NCI-H82 (cell line): ENCODE measurements at regions not wholly inside any gene's neighbourhood (a gene's known extent, or its start where the extent isn't known, plus 50 kb on each side); places are given as distances from the start of the nearest gene placed in this dataset.
"Not testable (repeated sequence)": the region's sequence is repeated elsewhere in the genome, so short reads cannot be mapped to it uniquely, and the experiment has no call there.

Experiments
- DNase-seq: peaks from one replicate; lab custom pipeline; 2025; lab: John Stamatoyannopoulos, UW

- not testable (repeated sequence) for DNase-seq
Observed at GRCh38 chr1:149635290-149635899, 51.7 kb downstream of the PPIAL4C start.

GRCh38 chr1:149636286-149637122 lies 52.9 kb downstream of the PPIAL4C start:
- peak; percentile 98 for DNase-seq

DNA sequence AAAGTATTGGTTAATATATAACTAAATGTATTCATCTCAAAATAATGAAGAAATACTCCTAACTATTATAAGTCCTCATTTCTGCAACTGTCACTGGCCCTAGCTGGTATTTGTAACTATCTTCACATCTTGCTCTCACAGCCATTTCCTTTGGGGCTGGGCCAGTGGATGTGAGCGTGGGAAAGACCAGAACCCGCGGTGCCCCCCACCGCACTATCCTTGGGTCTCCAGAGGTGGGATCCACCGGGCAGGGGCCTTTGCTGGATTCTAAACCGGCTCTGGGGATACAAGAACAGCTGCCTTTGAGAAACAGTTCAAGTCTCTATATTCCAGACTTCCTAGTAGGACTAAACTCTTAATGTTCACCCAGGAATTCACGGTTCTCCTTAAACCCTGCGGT lies 54.8 kb downstream of the PPIAL4C start:
- not testable (repeated sequence) for DNase-seq

DNA sequence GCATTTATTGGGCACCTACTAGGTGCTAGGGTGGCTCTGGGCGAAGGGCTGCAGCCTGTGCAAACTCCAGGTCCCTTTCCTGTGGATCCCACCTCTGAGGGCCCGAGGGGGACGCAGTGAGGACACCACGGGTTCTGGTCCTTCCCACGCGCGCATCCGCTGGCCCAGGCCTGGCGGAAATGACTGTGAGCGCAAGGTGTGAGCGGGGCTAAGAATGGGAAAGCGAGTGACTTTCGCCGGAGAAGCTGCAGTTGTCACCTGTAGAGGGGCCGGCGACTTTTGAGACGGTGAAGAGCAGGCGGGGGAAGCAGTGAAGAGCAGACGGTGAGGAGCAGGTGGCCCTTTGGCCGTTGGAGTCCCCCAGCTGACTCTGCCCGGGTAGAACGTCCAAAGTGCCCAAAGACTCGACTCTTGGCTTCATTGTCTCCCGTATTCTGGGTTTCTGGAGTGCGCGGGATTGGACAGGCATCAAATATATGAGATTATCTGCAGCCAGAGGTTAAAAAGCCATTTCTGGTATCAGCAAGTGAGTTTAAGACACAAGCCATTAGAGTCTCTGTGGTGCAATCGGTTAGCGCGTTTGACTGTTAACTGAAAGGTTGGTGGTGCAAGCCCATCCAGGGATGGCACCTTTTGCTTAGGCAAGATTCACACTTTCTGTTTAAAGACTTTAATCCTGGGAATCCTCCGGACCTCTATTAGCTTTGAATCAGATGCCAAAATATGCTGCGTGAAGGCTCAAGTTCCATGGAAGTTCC lies 55.4 kb downstream of the PPIAL4C start:
- not testable (repeated sequence) for DNase-seq

GRCh38 chr1:149641179-149641578 lies 57.5 kb downstream of the PPIAL4C start:
- not testable (repeated sequence) for DNase-seq

DNA sequence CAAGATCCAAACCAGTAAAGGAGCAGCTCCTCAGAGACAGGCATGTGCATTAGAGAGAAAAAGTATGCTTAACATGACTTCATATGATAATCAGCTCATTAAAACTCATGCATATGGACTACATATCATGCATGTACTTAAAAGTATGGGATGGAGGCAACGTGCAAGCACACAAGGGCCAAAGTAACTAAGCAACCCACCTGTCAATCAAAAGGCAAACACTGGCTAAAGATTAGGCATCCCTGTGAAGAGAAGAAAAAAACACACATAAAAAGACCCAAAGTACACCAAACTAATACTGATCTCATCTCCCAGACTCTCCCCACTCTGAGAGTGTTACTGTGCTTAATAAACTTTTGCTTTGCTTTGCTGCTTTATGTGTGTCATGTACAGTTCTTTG lies 61.2 kb downstream of the PPIAL4C start:
- DNase-seq: not testable (repeated sequence)

- not testable (repeated sequence) for DNase-seq
Observed at GRCh38 chr1:149646360-149647017, 62.8 kb downstream of the PPIAL4C start.

DNA sequence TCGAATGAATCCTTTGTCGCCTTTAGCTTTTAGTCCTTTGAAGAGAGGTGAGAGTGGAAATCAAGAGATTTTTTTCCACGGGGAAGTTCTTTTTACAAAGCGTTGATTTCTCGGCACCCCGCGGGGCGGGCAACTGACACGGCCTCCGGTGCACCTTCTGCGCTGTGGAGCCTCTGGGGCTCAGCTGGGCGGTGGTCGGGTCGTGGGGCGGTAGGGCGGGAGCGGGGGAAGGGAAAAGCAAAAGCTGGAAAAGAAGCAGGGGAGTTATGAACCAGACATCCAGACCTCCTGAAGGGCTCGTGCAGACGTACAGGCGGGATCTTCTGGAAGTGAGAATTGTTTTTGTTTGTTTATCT lies 63.3 kb downstream of the PPIAL4C start:
- not testable (repeated sequence) for DNase-seq

DNA sequence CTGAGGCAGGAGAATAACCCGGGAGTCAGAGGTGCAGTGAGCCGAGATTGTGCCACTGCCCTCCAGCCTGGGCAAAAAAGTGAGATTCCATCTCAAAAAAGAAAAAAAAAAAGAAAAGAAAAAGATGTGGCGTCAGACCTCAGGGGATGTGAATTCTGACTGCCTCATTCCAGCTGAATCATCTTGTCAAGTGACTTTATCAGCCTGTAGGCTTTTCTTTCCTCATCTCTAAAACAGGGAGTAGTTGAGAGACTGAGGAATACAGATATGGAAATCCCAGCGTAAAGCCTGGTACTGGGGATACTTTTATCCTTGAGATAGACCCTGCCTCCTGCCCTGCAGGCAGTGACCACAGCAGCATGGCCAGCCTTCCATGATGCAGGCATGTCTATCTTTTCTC lies 74.1 kb downstream of the PPIAL4C start:
- not testable (repeated sequence) for DNase-seq

DNA sequence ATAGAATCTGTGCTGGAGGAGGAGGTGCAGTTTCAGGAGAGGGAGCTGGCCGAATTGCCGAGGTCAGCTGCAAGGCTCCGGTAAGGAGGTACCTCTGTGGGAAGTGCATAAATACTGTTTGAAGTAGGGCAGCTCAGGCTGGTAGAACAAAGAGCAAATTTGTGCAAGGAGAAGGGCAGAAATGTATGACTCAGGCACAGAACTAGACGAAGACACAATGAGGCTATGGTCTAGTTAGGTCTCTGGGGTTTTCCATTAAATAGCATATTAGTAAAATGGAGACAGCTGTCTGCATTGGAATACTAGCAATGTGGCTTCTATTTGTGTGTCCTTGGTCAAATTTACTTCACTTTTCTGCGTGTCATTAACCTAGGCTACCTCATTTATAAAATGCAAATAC lies 74.5 kb downstream of the PPIAL4C start:
- not testable (repeated sequence) for DNase-seq

GRCh38 chr1:149664624-149665023 lies 81.0 kb downstream of the PPIAL4C start:
- DNase-seq: not testable (repeated sequence)

GRCh38 chr1:149665033-149665432 lies 81.4 kb downstream of the PPIAL4C start:
- not testable (repeated sequence) for DNase-seq

DNA sequence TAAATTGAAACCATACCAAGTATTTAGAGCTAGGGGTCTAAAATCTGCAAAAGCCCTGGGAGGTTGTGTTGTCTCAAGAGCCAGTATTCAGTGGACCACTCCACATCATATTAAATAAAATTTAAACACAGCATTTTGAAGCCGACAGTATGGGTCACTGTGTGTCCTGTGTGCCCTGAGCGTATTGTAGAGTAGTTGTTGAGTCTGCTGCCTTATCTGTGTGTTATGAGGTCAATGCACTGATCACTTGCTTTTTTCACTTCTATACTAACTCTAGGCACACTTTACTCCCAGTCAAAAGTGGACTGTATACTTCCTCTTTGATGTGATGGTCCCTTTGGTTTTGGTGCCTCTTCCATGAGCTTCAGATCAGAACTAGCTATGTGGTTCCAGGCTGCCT lies 81.9 kb downstream of the PPIAL4C start:
- not testable (repeated sequence) for DNase-seq

- not testable (repeated sequence) for DNase-seq
Observed at GRCh38 chr1:149673231-149673909, 89.7 kb downstream of the PPIAL4C start.

DNA sequence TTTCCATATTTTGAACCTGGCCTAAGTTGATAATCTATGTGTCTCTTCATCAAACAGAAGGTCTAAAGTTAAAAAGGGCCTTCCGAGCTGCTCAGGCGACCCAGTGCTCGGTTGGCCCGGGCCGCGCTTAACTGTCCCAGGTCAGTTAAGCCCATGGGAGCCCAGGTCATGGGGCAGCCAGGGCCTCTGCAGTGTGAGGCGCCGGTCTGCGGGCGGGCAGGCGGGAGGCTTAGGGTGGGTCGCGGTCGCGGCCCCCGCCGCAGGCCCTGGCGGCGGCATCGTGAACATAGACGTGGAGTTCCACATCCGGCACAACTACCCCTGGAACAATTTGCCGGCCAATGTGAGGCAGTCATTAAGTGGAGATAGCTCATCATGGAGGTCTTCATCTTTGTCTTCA lies 91.3 kb downstream of the PPIAL4C start:
- DNase-seq: not testable (repeated sequence)

GRCh38 chr1:149677359-149677758 lies 93.7 kb downstream of the PPIAL4C start:
- not testable (repeated sequence) for DNase-seq

- not testable (repeated sequence) for DNase-seq
Observed at GRCh38 chr1:149686593-149687238, 95.8 kb upstream of the FCGR1A start.

DNA sequence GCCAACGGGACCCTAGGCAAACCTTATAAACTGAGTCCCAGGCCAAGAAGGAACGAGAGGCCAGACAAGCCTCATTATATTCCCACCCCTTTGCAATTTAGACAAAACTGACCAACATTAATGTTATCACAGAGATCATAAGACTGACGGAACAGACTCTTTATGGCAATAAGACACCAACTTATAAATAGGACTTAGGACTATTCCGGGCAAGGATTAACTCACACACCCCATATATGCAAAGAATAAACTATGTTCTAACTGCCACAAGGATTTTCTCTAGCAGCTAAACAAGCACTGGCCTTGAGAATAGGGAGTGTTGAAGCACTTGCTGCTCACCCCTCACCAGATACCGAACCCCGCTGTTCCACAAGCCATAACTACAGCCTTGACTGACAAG lies 91.1 kb upstream of the FCGR1A start:
- not testable (repeated sequence) for DNase-seq

GRCh38 chr1:149692804-149693539 lies 89.5 kb upstream of the FCGR1A start:
- DNase-seq: not testable (repeated sequence)

GRCh38 chr1:149695066-149695465 lies 87.4 kb upstream of the FCGR1A start:
- DNase-seq: not testable (repeated sequence)
